Gastroesophageal sphincter (tissue), 3 donors: ENCODE measurements at regions not wholly inside any gene's neighbourhood (a gene's known extent, or its start where the extent isn't known, plus 50 kb on each side); places are given as distances from the start of the nearest gene placed in this dataset.

ENCODE experiments used
- EP300 ChIP-seq: sonication (generic); formaldehyde crosslinking; IDR thresholded peaks from one replicate; pipeline ENCODE4 v1.6.1; 2017; ENCODE audit warnings: antibody characterized with exemption, mild to moderate bottlenecking
- POLR2A ChIP-seq, 2 donors: fragments of 450-650 bp; IDR thresholded peaks; one replicate each; pipeline ENCODE4 v1.6.1; 2017; ENCODE audit warnings: antibody characterized with exemption in 2 of 2, mild to moderate bottlenecking in 2 of 2, moderate library complexity in 1 of 2
- POLR2AphosphoS5 ChIP-seq: sonication (generic); formaldehyde crosslinking; IDR thresholded peaks from one replicate; pipeline ENCODE4 v1.6.1; 2017; ENCODE audit warnings: antibody characterized with exemption
- TF ChIP-seq, protein P1 (sequence below), 4 experiments: fragments of 200-600 bp in 2 of 4; fragments of 450-650 bp in 2 of 4; sonication (generic) in 1 of 4; IDR thresholded peaks; one replicate each; pipeline ENCODE4 v1.5.1; 2017 to 2019; ENCODE audit warnings: antibody characterized with exemption in 4 of 4, mild to moderate bottlenecking in 2 of 4, moderate library complexity in 2 of 4

DNA sequence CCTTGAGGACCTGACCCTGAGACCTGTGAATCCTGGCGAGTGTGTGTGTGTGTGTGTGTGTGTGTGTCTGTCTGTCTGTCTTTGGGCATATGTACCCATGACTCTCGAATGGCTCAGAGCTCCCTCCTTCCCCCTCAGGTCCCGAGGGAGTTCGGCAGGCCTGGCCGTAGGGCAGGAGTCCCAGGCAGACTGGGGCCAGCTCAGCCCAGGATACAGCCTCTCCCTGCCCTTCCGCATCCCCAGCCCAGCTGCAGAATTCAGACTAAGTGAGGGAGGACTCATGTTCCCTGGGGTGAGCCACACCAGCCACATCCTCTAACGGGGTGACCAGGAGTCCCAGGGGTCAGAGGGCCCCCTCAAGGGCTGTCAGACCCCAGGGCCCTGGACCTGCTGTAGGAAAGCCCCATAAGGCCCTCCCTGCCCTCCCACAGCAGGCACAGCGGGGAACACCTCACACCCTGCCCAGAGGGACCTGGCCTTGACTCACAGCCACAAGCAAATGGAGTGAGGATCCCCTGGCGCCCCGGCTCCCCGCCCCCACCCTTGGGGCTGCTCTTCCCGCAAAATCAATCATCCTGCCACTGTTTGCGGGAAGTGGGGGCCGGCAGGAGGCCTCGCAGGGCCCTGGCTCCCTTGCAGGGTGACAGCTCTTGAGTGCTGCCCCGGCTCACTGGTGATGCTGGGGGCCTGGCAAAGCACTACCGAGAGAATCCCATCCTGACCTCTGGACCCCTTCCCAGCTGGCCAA is 101.7 kb upstream of the CASZ1 start:
- TF ChIP-seq, protein P1, sequence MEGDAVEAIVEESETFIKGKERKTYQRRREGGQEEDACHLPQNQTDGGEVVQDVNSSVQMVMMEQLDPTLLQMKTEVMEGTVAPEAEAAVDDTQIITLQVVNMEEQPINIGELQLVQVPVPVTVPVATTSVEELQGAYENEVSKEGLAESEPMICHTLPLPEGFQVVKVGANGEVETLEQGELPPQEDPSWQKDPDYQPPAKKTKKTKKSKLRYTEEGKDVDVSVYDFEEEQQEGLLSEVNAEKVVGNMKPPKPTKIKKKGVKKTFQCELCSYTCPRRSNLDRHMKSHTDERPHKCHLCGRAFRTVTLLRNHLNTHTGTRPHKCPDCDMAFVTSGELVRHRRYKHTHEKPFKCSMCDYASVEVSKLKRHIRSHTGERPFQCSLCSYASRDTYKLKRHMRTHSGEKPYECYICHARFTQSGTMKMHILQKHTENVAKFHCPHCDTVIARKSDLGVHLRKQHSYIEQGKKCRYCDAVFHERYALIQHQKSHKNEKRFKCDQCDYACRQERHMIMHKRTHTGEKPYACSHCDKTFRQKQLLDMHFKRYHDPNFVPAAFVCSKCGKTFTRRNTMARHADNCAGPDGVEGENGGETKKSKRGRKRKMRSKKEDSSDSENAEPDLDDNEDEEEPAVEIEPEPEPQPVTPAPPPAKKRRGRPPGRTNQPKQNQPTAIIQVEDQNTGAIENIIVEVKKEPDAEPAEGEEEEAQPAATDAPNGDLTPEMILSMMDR (IDR thresholded peaks at IDR 0.05) = no peak
- TF ChIP-seq POLR2A (IDR thresholded peaks at IDR 0.05) (no peak), EP300 (no peak), POLR2AphosphoS5 (no peak)
